D341Med (cell line): ENCODE measurements at regions not wholly inside any gene's neighbourhood (a gene's known extent, or its start where the extent isn't known, plus 50 kb on each side); places are given as distances from the start of the nearest gene placed in this dataset.
"Not testable (repeated sequence)": the region's sequence is repeated elsewhere in the genome, so short reads cannot be mapped to it uniquely, and the experiment has no call there.

Experiments
- DNase-seq: peaks from one replicate; pipeline ENCODE4 v3.0.0; 2012; ENCODE audit warnings: low spot score

GRCh38 chr14:49946320-49947141 is 53.6 kb downstream of the ARF6 start:
- no peak for DNase-seq

- no peak for DNase-seq
These were observed 54.6 kb downstream of the ARF6 start for GRCh38 chr14:49947506-49947905.

- DNase-seq, result no peak
These were observed 57.7 kb downstream of the ARF6 start for GRCh38 chr14:49950275-49951228.

- DNase-seq, result no peak
These were observed 58.3 kb downstream of the ARF6 start for GRCh38 chr14:49951229-49951607.

- no peak for DNase-seq
These were observed 58.9 kb downstream of the ARF6 start for GRCh38 chr14:49951691-49952345.

- no peak for DNase-seq
These were observed 60.3 kb downstream of the ARF6 start for GRCh38 chr14:49953196-49953595.

- no peak for DNase-seq
These were observed 61.3 kb downstream of the ARF6 start for GRCh38 chr14:49954171-49954631.

- no peak for DNase-seq
These were observed 62.1 kb downstream of the ARF6 start for GRCh38 chr14:49955024-49955423.

- no peak for DNase-seq
These were observed 64.4 kb downstream of the ARF6 start for GRCh38 chr14:49957089-49957852.

- no peak for DNase-seq
These were observed 67.0 kb downstream of the ARF6 start for GRCh38 chr14:49959822-49960408.

GRCh38 chr14:49960453-49960852 is 67.6 kb downstream of the ARF6 start:
- no peak for DNase-seq

GRCh38 chr14:49961270-49962222 is 68.7 kb downstream of the ARF6 start:
- DNase-seq, result no peak

GRCh38 chr14:49962621-49963020 is 69.7 kb downstream of the ARF6 start:
- DNase-seq, result no peak

- not testable (repeated sequence) for DNase-seq
These were observed 72.3 kb downstream of the ARF6 start for GRCh38 chr14:49965068-49965651.

- DNase-seq, result no peak
These were observed 73.5 kb downstream of the ARF6 start for GRCh38 chr14:49966304-49966809.

- DNase-seq, result no peak
These were observed 74.2 kb downstream of the ARF6 start for GRCh38 chr14:49966971-49967630.

GRCh38 chr14:49969961-49970360 is 77.1 kb downstream of the ARF6 start:
- DNase-seq, result no peak

- no peak for DNase-seq
These were observed 77.7 kb downstream of the ARF6 start for GRCh38 chr14:49970474-49971147.
